H1 (cell line): ENCODE measurements at regions not wholly inside any gene's neighbourhood (a gene's known extent, or its start where the extent isn't known, plus 50 kb on each side); places are given as distances from the start of the nearest gene placed in this dataset.

Experiments
- CTCF ChIA-PET: fragments of 300-600 bp; sonication (Branson Sonifier 250); formaldehyde crosslinking; loops from one replicate; lab custom pipeline; 2021; ENCODE audit not compliant: partially characterized antibody; lab: Charles Lee
- POLR2A ChIA-PET: fragments of 300-600 bp; sonication (Branson Sonifier 250); formaldehyde crosslinking; loops from one replicate; lab custom pipeline; 2021; ENCODE audit warnings: inconsistent platforms; ENCODE audit not compliant: partially characterized antibody; lab: Charles Lee
- DNase-seq, 2 experiments: peaks; one replicate each; pipeline versions ENCODE4 v3.0.0 to v3.0.0-alpha.2; 2010 to 2022; ENCODE audit warnings: low spot score in 2 of 2, low read depth in 1 of 2, mixed read lengths in 1 of 2
- FAIRE-seq: peaks from 2 replicates; lab custom pipeline; 2011; peaks lifted over from hg19 to GRCh38; lab: Jason Lieb, UNC
- H2AFZ ChIP-seq: 2 replicates; pipeline ENCODE4 v1.8.1; 2012; ENCODE audit warnings: low read length, inconsistent platforms
- H2AK5ac ChIP-seq: 2 replicates; pipeline ENCODE4 v1.6.1; 2013; ENCODE audit warnings: low read depth, low read length
- H2BK120ac ChIP-seq: replicated peaks from 2 replicates; pipeline ENCODE3; 2013; ENCODE audit warnings: low read depth, low read length, inconsistent platforms
- H2BK12ac ChIP-seq: 2 replicates; pipeline ENCODE4 v1.6.1; 2013; ENCODE audit warnings: low read depth, low read length
- H2BK15ac ChIP-seq: 2 replicates; pipeline ENCODE4 v1.6.1; 2013; ENCODE audit warnings: low read length
- H2BK20ac ChIP-seq: 2 replicates; pipeline ENCODE4 v1.6.1; 2013; ENCODE audit warnings: low read length
- H2BK5ac ChIP-seq: 2 replicates; pipeline ENCODE4 v1.6.1; 2013; ENCODE audit warnings: low read depth, low read length
- H3K14ac ChIP-seq: 2 replicates; pipeline ENCODE4 v1.6.1; 2013; ENCODE audit warnings: inconsistent platforms; ENCODE audit not compliant: insufficient read length
- H3K18ac ChIP-seq: 2 replicates; pipeline ENCODE4 v1.6.1; 2013; ENCODE audit warnings: low read length; ENCODE audit errors: extremely low read depth
- H3K23ac ChIP-seq: 2 replicates; pipeline ENCODE4 v1.6.1; 2013; ENCODE audit warnings: inconsistent platforms; ENCODE audit not compliant: insufficient read length
- H3K23me2 ChIP-seq: 2 replicates; pipeline ENCODE4 v1.6.1; 2013; ENCODE audit warnings: low read depth, low read length
- H3K27ac ChIP-seq: 2 replicates; pipeline ENCODE4 v1.6.1; 2011; ENCODE audit warnings: low read depth, low read length, inconsistent platforms
- H3K27me3 ChIP-seq, 4 experiments: replicated peaks in 1 of 4; 1 replicate in 1 of 4; 2 replicates in 3 of 4; pipeline versions ENCODE4 v1.6.1 to v1.8.1; 2011 to 2013; ENCODE audit warnings: low read length in 3 of 4, mild to moderate bottlenecking in 3 of 4, inconsistent platforms in 2 of 4, mixed read lengths in 2 of 4, moderate library complexity in 1 of 4; ENCODE audit not compliant: control insufficient read depth in 3 of 4, insufficient read depth in 3 of 4; ENCODE audit errors: extremely low read depth in 1 of 4
- H3K36me3 ChIP-seq, 4 experiments: 2 replicates each; pipeline versions ENCODE4 v1.6.1 to v1.8.1; 2011 to 2013; ENCODE audit warnings: mild to moderate bottlenecking in 4 of 4, low read length in 3 of 4, moderate library complexity in 2 of 4, control low read depth in 1 of 4, inconsistent platforms in 1 of 4; ENCODE audit not compliant: insufficient read depth in 4 of 4, control insufficient read depth in 2 of 4
- H3K4ac ChIP-seq: replicated peaks from 2 replicates; pipeline ENCODE3; 2013; ENCODE audit warnings: low read length, low read depth, mixed read lengths, inconsistent platforms; ENCODE audit not compliant: insufficient read length
- H3K4me1 ChIP-seq, 4 experiments: replicated peaks in 1 of 4; 1 replicate in 1 of 4; 2 replicates in 3 of 4; pipeline versions ENCODE4 v1.6.1 to v1.8.1; 2011 to 2013; ENCODE audit warnings: low read length in 3 of 4, inconsistent platforms in 2 of 4, mixed read lengths in 1 of 4; ENCODE audit not compliant: insufficient read depth in 4 of 4, control insufficient read depth in 3 of 4
- H3K4me2 ChIP-seq, 2 experiments: 2 replicates each; pipeline versions ENCODE4 v1.6.1 to v1.8.1; 2011 to 2013; ENCODE audit warnings: low read depth in 2 of 2, low read length in 2 of 2, control low read depth in 1 of 2, inconsistent platforms in 1 of 2, mild to moderate bottlenecking in 1 of 2; ENCODE audit not compliant: insufficient read depth in 1 of 2
- H3K4me3 ChIP-seq, 4 experiments: fragments of 200-600, 300-600 bp in 1 of 4; sonication (generic), shearing (Covaris generic), sonication (Bioruptor Twin) in 1 of 4; 2 replicates each; pipeline versions ENCODE4 v1.5.1 to v1.8.1; 2011 to 2016; ENCODE audit warnings: low read length in 4 of 4, low read depth in 3 of 4, control low read depth in 2 of 4, inconsistent platforms in 2 of 4, mild to moderate bottlenecking in 2 of 4, mixed read lengths in 1 of 4, moderate library complexity in 1 of 4; ENCODE audit not compliant: insufficient read depth in 2 of 4; ENCODE audit errors: extremely low read depth in 1 of 4
- H3K56ac ChIP-seq: replicated peaks from 2 replicates; pipeline ENCODE3; 2013; ENCODE audit warnings: low read depth, mild to moderate bottlenecking, mixed read lengths, low read length, inconsistent platforms; ENCODE audit not compliant: insufficient read length
- H3K79me1 ChIP-seq: 2 replicates; pipeline ENCODE4 v1.6.1; 2013; ENCODE audit warnings: low read depth, low read length, control low read depth
- H3K79me2 ChIP-seq, 2 experiments: 2 replicates each; pipeline versions ENCODE4 v1.6.1 to v1.8.1; 2012 to 2013; ENCODE audit warnings: low read length in 2 of 2, mild to moderate bottlenecking in 2 of 2, inconsistent platforms in 1 of 2; ENCODE audit not compliant: insufficient read depth in 2 of 2, control insufficient read depth in 1 of 2
- H3K9ac ChIP-seq, 4 experiments: replicated peaks in 1 of 4; 1 replicate in 1 of 4; 2 replicates in 3 of 4; pipeline versions ENCODE4 v1.6.1 to v1.8.1; 2011 to 2013; ENCODE audit warnings: low read depth in 3 of 4, low read length in 3 of 4, control low read depth in 2 of 4, mild to moderate bottlenecking in 2 of 4, moderate library complexity in 2 of 4, inconsistent platforms in 1 of 4; ENCODE audit errors: extremely low read depth in 1 of 4
- H3K9me3 ChIP-seq, 2 experiments: 2 replicates each; pipeline versions ENCODE4 v1.6.1 to v1.8.1; 2012 to 2013; ENCODE audit warnings: mild to moderate bottlenecking in 2 of 2, moderate library complexity in 2 of 2, control low read depth in 1 of 2, inconsistent platforms in 1 of 2, low read depth in 1 of 2, low read length in 1 of 2, mixed read lengths in 1 of 2; ENCODE audit not compliant: insufficient read depth in 2 of 2
- H4K20me1 ChIP-seq, 2 experiments: replicated peaks in 1 of 2; 2 replicates each; pipeline versions ENCODE3 to v1.8.1; 2011 to 2013; ENCODE audit warnings: inconsistent platforms in 2 of 2, low read length in 2 of 2, mild to moderate bottlenecking in 1 of 2; ENCODE audit not compliant: insufficient read depth in 2 of 2, control insufficient read depth in 1 of 2
- H4K5ac ChIP-seq: 2 replicates; pipeline ENCODE4 v1.6.1; 2013; ENCODE audit warnings: low read length, low read depth, mixed read lengths, inconsistent platforms; ENCODE audit not compliant: insufficient read length
- H4K8ac ChIP-seq: 2 replicates; pipeline ENCODE4 v1.8.0; 2013; ENCODE audit warnings: mild to moderate bottlenecking, moderate library complexity, low read length, inconsistent platforms; ENCODE audit not compliant: insufficient read depth; ENCODE audit errors: extremely low read depth
- H4K91ac ChIP-seq: replicated peaks from 2 replicates; pipeline ENCODE3; 2013; ENCODE audit warnings: low read length, mixed read lengths, inconsistent platforms; ENCODE audit not compliant: insufficient read length
- RAD21 ChIP-seq, 2 experiments: IDR thresholded peaks in 1 of 2; conservative IDR thresholded peaks in 1 of 2; 2 replicates each; pipeline ENCODE4 v1.6.1; 2011; ENCODE audit warnings: low read depth in 2 of 2, low read length in 2 of 2, improper control_type of control experiment in 1 of 2, inconsistent platforms in 1 of 2, mild to moderate bottlenecking in 1 of 2, moderate library complexity in 1 of 2
- SP4 ChIP-seq: IDR thresholded peaks from 2 replicates; pipeline ENCODE4 v1.6.1; 2012; ENCODE audit warnings: low read length, inconsistent platforms
- TAF1 ChIP-seq: IDR thresholded peaks from 2 replicates; pipeline ENCODE4 v1.6.1; 2011; ENCODE audit warnings: mild to moderate bottlenecking, low read depth, low read length
- WGBS, 2 experiments: shearing (Covaris generic) in 1 of 2; methylation state at CpG; one replicate each; pipeline versions ENCODE4 v1.1.6 to v1.1.7; 2013 to 2015; ENCODE audit warnings: low lambda C conversion rate in 2 of 2, mixed read lengths in 2 of 2, inconsistent platforms in 1 of 2, low coverage in 1 of 2, missing lambda C conversion rate in 1 of 2; ENCODE audit not compliant: insufficient replicate concordance in 2 of 2, insufficient coverage in 1 of 2, insufficient read length in 1 of 2; ENCODE audit errors: extremely low coverage in 1 of 2, missing lambda C conversion rate in 1 of 2; 5-methylcytosine and 5-hydroxymethylcytosine counted together

GRCh38 chr1:43068911-43069310 lies 103.2 kb downstream of the EBNA1BP2 start:
- Histone ChIP-seq H4K5ac (no peak overlapping the region), H2BK20ac (peak overlapping the region; percentile 98), H2AK5ac (peak overlapping the region; percentile 90; the same call in 1 of the 2 replicates), H3K4ac (peak overlapping the region; percentile 24), H2BK5ac (peak overlapping the region; percentile 87; the same call in 1 of the 2 replicates), H3K18ac (peak overlapping the region; percentile 97; the same call in 1 of the 2 replicates), H2BK120ac (peak overlapping the region; percentile 38), H3K56ac (no peak overlapping the region), H3K36me3 (no peaks in the 10 kb centered on the region), H4K20me1 (no peaks in the 10 kb centered on the region), H3K79me2 (no peaks in the 10 kb centered on the region), H3K23ac (no peak overlapping the region), H3K14ac (no peak overlapping the region), H4K91ac (peak overlapping the region; percentile 9)
- 84% methylated on average over 6 of the region's 6 CpGs; no CpG with 5 or more reads in 1 of the 2 experiments for WGBS, 2 experiments
- CTCF ChIA-PET, result interaction anchor here (2.1 to 12.1 kb wide), 3 partner anchors 137 to 154 kb away, joined by 8 to 353 read pairs (median 136); no protein-coding TSS in a partner anchor
- no peak for FAIRE-seq
- TF ChIP-seq RAD21 (IDR thresholded peaks at IDR 0.05 in 1 of 2, conservative IDR thresholded peaks at IDR 0.05 in 1 of 2; ENCODE audit: low read depth in 2 of 2, low read length in 2 of 2) (peak in 1 of 2 experiments; percentile 16; a peak in 1 of 4 replicates), SP4 (no peak), TAF1 (no peak)
- TF ChIP-seq, all 59 proteins: peak for 1
- H3K27me3 ChIP-seq, result peaks cover 0 to 4% (median 2%) of the 10 kb centered on the region in 4 experiments; a peak in 5 of 7 replicates
- H3K9ac ChIP-seq, result no peak overlapping the region
- no peak overlapping the region for H2AFZ ChIP-seq
- H4K8ac ChIP-seq, result 0 out of 2 replicates have a peak overlapping the region, but pooled peaks have one; percentile 19
- POLR2A ChIA-PET, result interaction anchor here (1.9 kb wide), 1 partner anchor 61 kb away, joined by 11 read pairs; no protein-coding TSS in a partner anchor
- H3K27ac ChIP-seq, result no peak overlapping the region
- 0 out of 4 replicates have a peak overlapping the region, but pooled peaks of 1 of the 2 experiments have one; percentile 9 for H3K4me2 ChIP-seq
- H3K4me3 ChIP-seq, result no peak overlapping the region
- no peaks in the 10 kb centered on the region for H3K9me3 ChIP-seq
- no peak overlapping the region for H2BK15ac ChIP-seq
- H3K23me2 ChIP-seq, result no peaks in the 10 kb centered on the region; the same call in 1 of the 2 replicates
- H2BK12ac ChIP-seq, result peak overlapping the region; percentile 100
- peaks cover 0 to 27% (median 19%) of the 10 kb centered on the region in 4 experiments; a peak in 6 of 7 replicates for H3K4me1 ChIP-seq
- no peak for DNase-seq
- H3K79me1 ChIP-seq, result no peaks in the 10 kb centered on the region
